HL-60 (cell line): ENCODE measurements at regions not wholly inside any gene's neighbourhood (a gene's known extent, or its start where the extent isn't known, plus 50 kb on each side); places are given as distances from the start of the nearest gene placed in this dataset.

Source experiments
- DNase-seq, 2 experiments: peaks; one replicate each; pipeline ENCODE4 v3.0.0-alpha.2; 2010 to 2020; ENCODE audit warnings: low read depth in 1 of 2, low spot score in 1 of 2
- H3K27ac ChIP-seq: fragments of 250-450 bp; sonication (Bioruptor Pico); replicated peaks from 2 replicates; pipeline ENCODE4 v1.5.1; 2020; ENCODE audit warnings: mild to moderate bottlenecking, moderate library complexity
- H3K27me3 ChIP-seq: fragments of 250-450 bp; sonication (Bioruptor Pico); 2 replicates; pipeline ENCODE4 v1.5.1; 2021; ENCODE audit warnings: mild to moderate bottlenecking, moderate library complexity; ENCODE audit not compliant: insufficient read depth, poor library complexity, severe bottlenecking
- H3K4me3 ChIP-seq: replicated peaks from 2 replicates; pipeline ENCODE4 v1.5.1; 2011; ENCODE audit warnings: mild to moderate bottlenecking, control low read depth, low read length; ENCODE audit not compliant: insufficient read depth
- CTCF ChIP-seq: IDR thresholded peaks from one replicate; pipeline ENCODE4 v1.5.1; 2011; ENCODE audit warnings: low read length, control low read depth, inconsistent platforms; ENCODE audit not compliant: insufficient read depth
- GABPA ChIP-seq: IDR thresholded peaks from 2 replicates; pipeline ENCODE4 v1.6.1; 2012; ENCODE audit warnings: low read depth
- POLR2AphosphoS5 ChIP-seq: IDR thresholded peaks from 2 replicates; pipeline ENCODE4 v1.6.1; 2012; ENCODE audit warnings: low read depth
- SPI1 ChIP-seq: IDR thresholded peaks from 2 replicates; pipeline ENCODE4 v1.6.1; 2012; ENCODE audit warnings: low read depth, mild to moderate bottlenecking, borderline replicate concordance
- TF ChIP-seq, protein P1 (sequence below): IDR thresholded peaks from 2 replicates; pipeline ENCODE4 v1.6.1; 2012; ENCODE audit warnings: low read depth; ENCODE audit not compliant: insufficient replicate concordance

GRCh38 chr7:106179256-106179655 is 67.1 kb upstream of the SYPL1 start:
- TF ChIP-seq CTCF, result no peak
- TF ChIP-seq, protein P1, sequence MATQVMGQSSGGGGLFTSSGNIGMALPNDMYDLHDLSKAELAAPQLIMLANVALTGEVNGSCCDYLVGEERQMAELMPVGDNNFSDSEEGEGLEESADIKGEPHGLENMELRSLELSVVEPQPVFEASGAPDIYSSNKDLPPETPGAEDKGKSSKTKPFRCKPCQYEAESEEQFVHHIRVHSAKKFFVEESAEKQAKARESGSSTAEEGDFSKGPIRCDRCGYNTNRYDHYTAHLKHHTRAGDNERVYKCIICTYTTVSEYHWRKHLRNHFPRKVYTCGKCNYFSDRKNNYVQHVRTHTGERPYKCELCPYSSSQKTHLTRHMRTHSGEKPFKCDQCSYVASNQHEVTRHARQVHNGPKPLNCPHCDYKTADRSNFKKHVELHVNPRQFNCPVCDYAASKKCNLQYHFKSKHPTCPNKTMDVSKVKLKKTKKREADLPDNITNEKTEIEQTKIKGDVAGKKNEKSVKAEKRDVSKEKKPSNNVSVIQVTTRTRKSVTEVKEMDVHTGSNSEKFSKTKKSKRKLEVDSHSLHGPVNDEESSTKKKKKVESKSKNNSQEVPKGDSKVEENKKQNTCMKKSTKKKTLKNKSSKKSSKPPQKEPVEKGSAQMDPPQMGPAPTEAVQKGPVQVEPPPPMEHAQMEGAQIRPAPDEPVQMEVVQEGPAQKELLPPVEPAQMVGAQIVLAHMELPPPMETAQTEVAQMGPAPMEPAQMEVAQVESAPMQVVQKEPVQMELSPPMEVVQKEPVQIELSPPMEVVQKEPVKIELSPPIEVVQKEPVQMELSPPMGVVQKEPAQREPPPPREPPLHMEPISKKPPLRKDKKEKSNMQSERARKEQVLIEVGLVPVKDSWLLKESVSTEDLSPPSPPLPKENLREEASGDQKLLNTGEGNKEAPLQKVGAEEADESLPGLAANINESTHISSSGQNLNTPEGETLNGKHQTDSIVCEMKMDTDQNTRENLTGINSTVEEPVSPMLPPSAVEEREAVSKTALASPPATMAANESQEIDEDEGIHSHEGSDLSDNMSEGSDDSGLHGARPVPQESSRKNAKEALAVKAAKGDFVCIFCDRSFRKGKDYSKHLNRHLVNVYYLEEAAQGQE, result no peak
- no peak for TF ChIP-seq POLR2AphosphoS5
- TF ChIP-seq SPI1, result no peak
- no peak for TF ChIP-seq GABPA
- H3K27ac ChIP-seq, result no peak overlapping the region
- no peak overlapping the region for H3K4me3 ChIP-seq
- peaks cover 3% of the 10 kb centered on the region for H3K27me3 ChIP-seq
- no peak for DNase-seq

DNA sequence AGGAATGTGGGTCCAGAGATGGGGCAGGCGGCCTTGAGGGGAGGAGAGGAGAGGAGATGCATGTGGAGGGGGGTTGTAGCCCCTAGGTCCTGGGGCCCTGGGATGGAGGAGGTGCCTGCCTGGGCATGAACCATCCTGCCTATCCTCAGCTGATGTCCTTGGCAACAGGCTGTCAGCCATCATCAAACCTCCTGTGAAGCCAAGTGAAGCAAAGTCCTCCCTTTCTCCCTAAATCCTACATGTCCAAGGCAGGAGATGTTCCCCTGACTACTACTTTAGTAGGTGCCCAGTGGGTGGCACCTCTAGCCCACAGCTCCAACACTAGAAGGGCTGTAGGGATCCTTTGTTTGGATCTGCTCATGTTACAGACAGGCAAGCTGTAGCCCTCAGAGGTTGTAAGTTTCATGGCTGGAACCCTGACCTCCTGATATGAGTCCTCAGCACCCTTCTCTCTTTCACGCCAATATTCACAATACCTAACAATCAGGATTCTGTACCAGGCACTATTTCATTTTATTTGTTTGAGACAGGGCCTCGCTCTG is 66.6 kb upstream of the SYPL1 start:
- Histone ChIP-seq H3K27me3 (peaks cover 3% of the 10 kb centered on the region), H3K27ac (no peak overlapping the region), H3K4me3 (no peak overlapping the region)
- DNase-seq, result no peak
- TF ChIP-seq POLR2AphosphoS5 (no peak), SPI1 (no peak), CTCF (no peak), GABPA (no peak)
- TF ChIP-seq, protein P1, result no peak

- no peak for DNase-seq
- TF ChIP-seq, protein P1, result no peak
- TF ChIP-seq GABPA (no peak), SPI1 (no peak), POLR2AphosphoS5 (no peak), CTCF (no peak)
- Histone ChIP-seq H3K4me3 (no peak overlapping the region), H3K27ac (no peak overlapping the region), H3K27me3 (peaks cover 3% of the 10 kb centered on the region)
Observed at GRCh38 chr7:106177738-106178592, 65.9 kb upstream of the SYPL1 start.
